ENCODE measurements at regions not wholly inside any gene's neighbourhood (a gene's known extent, or its start where the extent isn't known, plus 50 kb on each side); places are given as distances from the start of the nearest gene placed in this dataset.

DNA sequence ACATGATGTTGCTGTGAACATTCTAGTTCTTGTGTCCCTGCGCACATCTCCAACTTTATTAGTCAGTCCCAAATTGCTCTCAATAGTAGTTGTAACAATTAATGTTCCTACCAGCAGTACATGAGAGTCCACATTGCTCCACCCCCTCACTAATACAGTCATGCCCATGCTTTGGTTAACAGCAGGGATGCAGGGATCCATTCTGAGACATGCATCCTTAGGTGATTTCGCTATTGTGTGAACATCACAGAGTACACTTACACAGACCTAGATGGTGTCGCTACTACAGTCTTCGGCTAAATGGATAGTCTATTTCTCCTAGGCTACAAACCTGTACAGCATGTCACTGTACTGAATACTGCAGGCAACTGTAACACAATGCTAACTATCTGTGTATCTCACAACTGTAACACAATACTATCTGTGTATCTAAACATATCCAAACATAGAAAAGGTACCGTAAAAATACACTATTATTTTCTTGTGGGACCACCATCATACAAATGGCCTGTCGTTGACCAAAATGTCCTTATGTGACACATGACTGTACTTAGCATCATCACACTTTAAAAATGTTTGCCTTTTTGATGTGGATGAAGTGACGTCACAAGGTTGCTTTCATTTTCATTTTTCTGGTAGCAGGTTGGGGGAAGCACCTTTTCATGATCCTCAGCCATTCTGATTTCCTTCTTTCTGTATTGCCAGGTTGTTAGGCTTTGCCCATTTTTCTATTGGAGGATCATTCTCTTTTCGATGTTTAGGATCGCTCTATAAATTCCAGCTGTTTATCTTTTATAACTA, 82.9 kb upstream of the RNF152 start:
- TF ChIP-seq ZNF23 (tag by site-specific recombination; IDR thresholded peaks at IDR 0.05; ENCODE audit: borderline replicate concordance) (no peak), ZNF121 (tag by site-specific recombination; IDR thresholded peaks at IDR 0.05) (no peak), ZIC2 (tag by site-specific recombination; IDR thresholded peaks at IDR 0.05) (no peak)
- TF ChIP-seq, protein P1, sequence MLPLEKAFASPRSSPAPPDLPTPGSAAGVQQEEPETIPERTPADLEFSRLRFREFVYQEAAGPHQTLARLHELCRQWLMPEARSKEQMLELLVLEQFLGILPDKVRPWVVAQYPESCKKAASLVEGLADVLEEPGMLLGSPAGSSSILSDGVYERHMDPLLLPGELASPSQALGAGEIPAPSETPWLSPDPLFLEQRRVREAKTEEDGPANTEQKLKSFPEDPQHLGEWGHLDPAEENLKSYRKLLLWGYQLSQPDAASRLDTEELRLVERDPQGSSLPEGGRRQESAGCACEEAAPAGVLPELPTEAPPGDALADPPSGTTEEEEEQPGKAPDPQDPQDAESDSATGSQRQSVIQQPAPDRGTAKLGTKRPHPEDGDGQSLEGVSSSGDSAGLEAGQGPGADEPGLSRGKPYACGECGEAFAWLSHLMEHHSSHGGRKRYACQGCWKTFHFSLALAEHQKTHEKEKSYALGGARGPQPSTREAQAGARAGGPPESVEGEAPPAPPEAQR (tag by site-specific recombination; IDR thresholded peaks at IDR 0.05) = no peak
- TF ChIP-seq, protein P2, sequence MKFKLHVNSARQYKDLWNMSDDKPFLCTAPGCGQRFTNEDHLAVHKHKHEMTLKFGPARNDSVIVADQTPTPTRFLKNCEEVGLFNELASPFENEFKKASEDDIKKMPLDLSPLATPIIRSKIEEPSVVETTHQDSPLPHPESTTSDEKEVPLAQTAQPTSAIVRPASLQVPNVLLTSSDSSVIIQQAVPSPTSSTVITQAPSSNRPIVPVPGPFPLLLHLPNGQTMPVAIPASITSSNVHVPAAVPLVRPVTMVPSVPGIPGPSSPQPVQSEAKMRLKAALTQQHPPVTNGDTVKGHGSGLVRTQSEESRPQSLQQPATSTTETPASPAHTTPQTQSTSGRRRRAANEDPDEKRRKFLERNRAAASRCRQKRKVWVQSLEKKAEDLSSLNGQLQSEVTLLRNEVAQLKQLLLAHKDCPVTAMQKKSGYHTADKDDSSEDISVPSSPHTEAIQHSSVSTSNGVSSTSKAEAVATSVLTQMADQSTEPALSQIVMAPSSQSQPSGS (tag by site-specific recombination; IDR thresholded peaks at IDR 0.05; ENCODE audit: low read depth) = peak; percentile 26; the same call in 1 of the 2 replicates
